H1 (cell line): ENCODE measurements at regions not wholly inside any gene's neighbourhood (a gene's known extent, or its start where the extent isn't known, plus 50 kb on each side); places are given as distances from the start of the nearest gene placed in this dataset.

ENCODE experiments used
- CTCF ChIA-PET: fragments of 300-600 bp; sonication (Branson Sonifier 250); formaldehyde crosslinking; loops from one replicate; lab custom pipeline; 2021; ENCODE audit not compliant: partially characterized antibody; lab: Charles Lee
- POLR2A ChIA-PET: fragments of 300-600 bp; sonication (Branson Sonifier 250); formaldehyde crosslinking; loops from one replicate; lab custom pipeline; 2021; ENCODE audit warnings: inconsistent platforms; ENCODE audit not compliant: partially characterized antibody; lab: Charles Lee
- DNase-seq, 2 experiments: peaks; one replicate each; pipeline versions ENCODE4 v3.0.0 to v3.0.0-alpha.2; 2010 to 2022; ENCODE audit warnings: low spot score in 2 of 2, low read depth in 1 of 2, mixed read lengths in 1 of 2
- FAIRE-seq: peaks from 2 replicates; lab custom pipeline; 2011; peaks lifted over from hg19 to GRCh38; lab: Jason Lieb, UNC
- H2AFZ ChIP-seq: 2 replicates; pipeline ENCODE4 v1.8.1; 2012; ENCODE audit warnings: low read length, inconsistent platforms
- H2AK5ac ChIP-seq: 2 replicates; pipeline ENCODE4 v1.6.1; 2013; ENCODE audit warnings: low read depth, low read length
- H2BK120ac ChIP-seq: replicated peaks from 2 replicates; pipeline ENCODE3; 2013; ENCODE audit warnings: low read depth, low read length, inconsistent platforms
- H2BK12ac ChIP-seq: 2 replicates; pipeline ENCODE4 v1.6.1; 2013; ENCODE audit warnings: low read depth, low read length
- H2BK15ac ChIP-seq: 2 replicates; pipeline ENCODE4 v1.6.1; 2013; ENCODE audit warnings: low read length
- H2BK20ac ChIP-seq: 2 replicates; pipeline ENCODE4 v1.6.1; 2013; ENCODE audit warnings: low read length
- H2BK5ac ChIP-seq: 2 replicates; pipeline ENCODE4 v1.6.1; 2013; ENCODE audit warnings: low read depth, low read length
- H3K14ac ChIP-seq: 2 replicates; pipeline ENCODE4 v1.6.1; 2013; ENCODE audit warnings: inconsistent platforms; ENCODE audit not compliant: insufficient read length
- H3K18ac ChIP-seq: 2 replicates; pipeline ENCODE4 v1.6.1; 2013; ENCODE audit warnings: low read length; ENCODE audit errors: extremely low read depth
- H3K23ac ChIP-seq: 2 replicates; pipeline ENCODE4 v1.6.1; 2013; ENCODE audit warnings: inconsistent platforms; ENCODE audit not compliant: insufficient read length
- H3K23me2 ChIP-seq: 2 replicates; pipeline ENCODE4 v1.6.1; 2013; ENCODE audit warnings: low read depth, low read length
- H3K27ac ChIP-seq: 2 replicates; pipeline ENCODE4 v1.6.1; 2011; ENCODE audit warnings: low read depth, low read length, inconsistent platforms
- H3K27me3 ChIP-seq, 4 experiments: replicated peaks in 1 of 4; 1 replicate in 1 of 4; 2 replicates in 3 of 4; pipeline versions ENCODE4 v1.6.1 to v1.8.1; 2011 to 2013; ENCODE audit warnings: low read length in 3 of 4, mild to moderate bottlenecking in 3 of 4, inconsistent platforms in 2 of 4, mixed read lengths in 2 of 4, moderate library complexity in 1 of 4; ENCODE audit not compliant: control insufficient read depth in 3 of 4, insufficient read depth in 3 of 4; ENCODE audit errors: extremely low read depth in 1 of 4
- H3K36me3 ChIP-seq, 4 experiments: 2 replicates each; pipeline versions ENCODE4 v1.6.1 to v1.8.1; 2011 to 2013; ENCODE audit warnings: mild to moderate bottlenecking in 4 of 4, low read length in 3 of 4, moderate library complexity in 2 of 4, control low read depth in 1 of 4, inconsistent platforms in 1 of 4; ENCODE audit not compliant: insufficient read depth in 4 of 4, control insufficient read depth in 2 of 4
- H3K4ac ChIP-seq: replicated peaks from 2 replicates; pipeline ENCODE3; 2013; ENCODE audit warnings: low read length, low read depth, mixed read lengths, inconsistent platforms; ENCODE audit not compliant: insufficient read length
- H3K4me1 ChIP-seq, 4 experiments: replicated peaks in 1 of 4; 1 replicate in 1 of 4; 2 replicates in 3 of 4; pipeline versions ENCODE4 v1.6.1 to v1.8.1; 2011 to 2013; ENCODE audit warnings: low read length in 3 of 4, inconsistent platforms in 2 of 4, mixed read lengths in 1 of 4; ENCODE audit not compliant: insufficient read depth in 4 of 4, control insufficient read depth in 3 of 4
- H3K4me2 ChIP-seq, 2 experiments: 2 replicates each; pipeline versions ENCODE4 v1.6.1 to v1.8.1; 2011 to 2013; ENCODE audit warnings: low read depth in 2 of 2, low read length in 2 of 2, control low read depth in 1 of 2, inconsistent platforms in 1 of 2, mild to moderate bottlenecking in 1 of 2; ENCODE audit not compliant: insufficient read depth in 1 of 2
- H3K4me3 ChIP-seq, 4 experiments: fragments of 200-600, 300-600 bp in 1 of 4; sonication (generic), shearing (Covaris generic), sonication (Bioruptor Twin) in 1 of 4; 2 replicates each; pipeline versions ENCODE4 v1.5.1 to v1.8.1; 2011 to 2016; ENCODE audit warnings: low read length in 4 of 4, low read depth in 3 of 4, control low read depth in 2 of 4, inconsistent platforms in 2 of 4, mild to moderate bottlenecking in 2 of 4, mixed read lengths in 1 of 4, moderate library complexity in 1 of 4; ENCODE audit not compliant: insufficient read depth in 2 of 4; ENCODE audit errors: extremely low read depth in 1 of 4
- H3K56ac ChIP-seq: replicated peaks from 2 replicates; pipeline ENCODE3; 2013; ENCODE audit warnings: low read depth, mild to moderate bottlenecking, mixed read lengths, low read length, inconsistent platforms; ENCODE audit not compliant: insufficient read length
- H3K79me1 ChIP-seq: 2 replicates; pipeline ENCODE4 v1.6.1; 2013; ENCODE audit warnings: low read depth, low read length, control low read depth
- H3K79me2 ChIP-seq, 2 experiments: 2 replicates each; pipeline versions ENCODE4 v1.6.1 to v1.8.1; 2012 to 2013; ENCODE audit warnings: low read length in 2 of 2, mild to moderate bottlenecking in 2 of 2, inconsistent platforms in 1 of 2; ENCODE audit not compliant: insufficient read depth in 2 of 2, control insufficient read depth in 1 of 2
- H3K9ac ChIP-seq, 4 experiments: replicated peaks in 1 of 4; 1 replicate in 1 of 4; 2 replicates in 3 of 4; pipeline versions ENCODE4 v1.6.1 to v1.8.1; 2011 to 2013; ENCODE audit warnings: low read depth in 3 of 4, low read length in 3 of 4, control low read depth in 2 of 4, mild to moderate bottlenecking in 2 of 4, moderate library complexity in 2 of 4, inconsistent platforms in 1 of 4; ENCODE audit errors: extremely low read depth in 1 of 4
- H3K9me3 ChIP-seq, 2 experiments: 2 replicates each; pipeline versions ENCODE4 v1.6.1 to v1.8.1; 2012 to 2013; ENCODE audit warnings: mild to moderate bottlenecking in 2 of 2, moderate library complexity in 2 of 2, control low read depth in 1 of 2, inconsistent platforms in 1 of 2, low read depth in 1 of 2, low read length in 1 of 2, mixed read lengths in 1 of 2; ENCODE audit not compliant: insufficient read depth in 2 of 2
- H4K20me1 ChIP-seq, 2 experiments: replicated peaks in 1 of 2; 2 replicates each; pipeline versions ENCODE3 to v1.8.1; 2011 to 2013; ENCODE audit warnings: inconsistent platforms in 2 of 2, low read length in 2 of 2, mild to moderate bottlenecking in 1 of 2; ENCODE audit not compliant: insufficient read depth in 2 of 2, control insufficient read depth in 1 of 2
- H4K5ac ChIP-seq: 2 replicates; pipeline ENCODE4 v1.6.1; 2013; ENCODE audit warnings: low read length, low read depth, mixed read lengths, inconsistent platforms; ENCODE audit not compliant: insufficient read length
- H4K8ac ChIP-seq: 2 replicates; pipeline ENCODE4 v1.8.0; 2013; ENCODE audit warnings: mild to moderate bottlenecking, moderate library complexity, low read length, inconsistent platforms; ENCODE audit not compliant: insufficient read depth; ENCODE audit errors: extremely low read depth
- H4K91ac ChIP-seq: replicated peaks from 2 replicates; pipeline ENCODE3; 2013; ENCODE audit warnings: low read length, mixed read lengths, inconsistent platforms; ENCODE audit not compliant: insufficient read length
- ASH2L ChIP-seq: fragments of 200-600, 300-600 bp; sonication (generic); IDR thresholded peaks from one replicate; pipeline ENCODE4 v1.7.1; 2017; ENCODE audit warnings: low read length
- BCL11A ChIP-seq, 2 experiments: IDR thresholded peaks; one replicate each; pipeline ENCODE4 v1.6.1; 2011; ENCODE audit warnings: low read depth in 2 of 2, low read length in 2 of 2, mild to moderate bottlenecking in 2 of 2
- CBX5 ChIP-seq: fragments of 300-800, 300-1000 bp; sonication (generic); IDR thresholded peaks from 2 replicates; pipeline ENCODE4 v1.7.1; 2016; ENCODE audit warnings: antibody characterized with exemption, low read length, low read depth
- CHD1 ChIP-seq: IDR thresholded peaks from 2 replicates; pipeline ENCODE4 v1.6.1; 2012; ENCODE audit warnings: low read depth, low read length, improper control_type of control experiment
- EZH2 ChIP-seq: fragments of 200-600 bp; sonication (generic); IDR thresholded peaks from 2 replicates; pipeline ENCODE4 v1.7.1; 2012; ENCODE audit warnings: low read depth, mild to moderate bottlenecking, moderate library complexity, low read length, inconsistent platforms; ENCODE audit not compliant: severe bottlenecking
- JUND ChIP-seq: IDR thresholded peaks from 2 replicates; pipeline ENCODE4 v1.6.1; 2011; ENCODE audit warnings: mild to moderate bottlenecking, improper control_type of control experiment, low read length
- NRF1 ChIP-seq: IDR thresholded peaks from 2 replicates; pipeline ENCODE4 v1.6.1; 2011; ENCODE audit warnings: mild to moderate bottlenecking, low read depth, low read length, improper control_type of control experiment
- RFX5 ChIP-seq: IDR thresholded peaks from 2 replicates; pipeline ENCODE4 v1.6.1; 2011; ENCODE audit warnings: low read depth, low read length, improper control_type of control experiment, borderline replicate concordance
- TAF1 ChIP-seq: IDR thresholded peaks from 2 replicates; pipeline ENCODE4 v1.6.1; 2011; ENCODE audit warnings: mild to moderate bottlenecking, low read depth, low read length
- TAF7 ChIP-seq: optimal IDR thresholded peaks from 2 replicates; pipeline ENCODE3; 2011; ENCODE audit warnings: low read depth, mild to moderate bottlenecking, inconsistent platforms, low read length, moderate library complexity, borderline replicate concordance
- ZNF274 ChIP-seq: IDR thresholded peaks from 2 replicates; pipeline ENCODE4 v1.7.0; 2012; ENCODE audit warnings: low read length, borderline replicate concordance; ENCODE audit errors: extremely low read depth
- TF ChIP-seq, protein P1 (sequence below): IDR thresholded peaks from 2 replicates; pipeline ENCODE4 v1.6.1; 2012; ENCODE audit warnings: inconsistent platforms

- Histone ChIP-seq H2BK120ac (no peak overlapping the region), H3K79me1 (no peaks in the 10 kb centered on the region), H3K27me3 (no peaks in the 10 kb centered on the region), H3K4me3 (no peak overlapping the region), H2BK20ac (no peak overlapping the region), H2AFZ (no peak overlapping the region), H3K36me3 (no peaks in the 10 kb centered on the region), H3K9me3 (no peaks in the 10 kb centered on the region), H3K27ac (no peak overlapping the region), H3K23me2 (no peaks in the 10 kb centered on the region), H3K56ac (no peak overlapping the region), H3K23ac (no peak overlapping the region), H2BK15ac (no peak overlapping the region), H4K5ac (no peak overlapping the region), H3K9ac (no peak overlapping the region), H2AK5ac (no peak overlapping the region), H4K20me1 (no peaks in the 10 kb centered on the region), H3K18ac (no peak overlapping the region), H3K4me2 (no peak overlapping the region), H2BK12ac (no peak overlapping the region), H4K8ac (no peak overlapping the region), H3K4me1 (peaks cover 0 to 4% (median 0%) of the 10 kb centered on the region in 4 experiments; a peak in 1 of 7 replicates), H2BK5ac (no peak overlapping the region), H3K79me2 (no peaks in the 10 kb centered on the region), H3K4ac (no peak overlapping the region), H3K14ac (no peak overlapping the region), H4K91ac (no peak overlapping the region)
- ChIA-PET POLR2A (no interaction called here), CTCF (no interaction called here)
- no peak for FAIRE-seq
- no peak for TF ChIP-seq ASH2L
- TF ChIP-seq RFX5 = no peak
- TF ChIP-seq ZNF274 = no peak
- TF ChIP-seq JUND = no peak
- no peak for TF ChIP-seq CHD1
- no peak for TF ChIP-seq BCL11A (IDR thresholded peaks at IDR 0.05; ENCODE audit: low read depth in 2 of 2, low read length in 2 of 2)
- TF ChIP-seq, protein P1, sequence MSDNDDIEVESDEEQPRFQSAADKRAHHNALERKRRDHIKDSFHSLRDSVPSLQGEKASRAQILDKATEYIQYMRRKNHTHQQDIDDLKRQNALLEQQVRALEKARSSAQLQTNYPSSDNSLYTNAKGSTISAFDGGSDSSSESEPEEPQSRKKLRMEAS = no peak
- no peak for TF ChIP-seq CBX5
- no peak for TF ChIP-seq NRF1
- TF ChIP-seq TAF1 = no peak
- no peak for TF ChIP-seq TAF7
- TF ChIP-seq EZH2 = no peak
- no peak for DNase-seq
Measured at GRCh38 chr12:33519566-33519965, 79.9 kb upstream of the SYT10 start.
